Breast epithelium (tissue), 4 donors: ENCODE measurements at regions not wholly inside any gene's neighbourhood (a gene's known extent, or its start where the extent isn't known, plus 50 kb on each side); places are given as distances from the start of the nearest gene placed in this dataset.

Experiments used
- DNase-seq, 2 donors: peaks; one replicate each; pipeline ENCODE4 v3.0.0-alpha.2; 2019; ENCODE audit warnings: low spot score in 2 of 2
- H3K27ac ChIP-seq, 2 donors: fragments of 200-600 bp; sonication (generic) in 1 of 2; one replicate each; pipeline ENCODE4 v1.5.1; 2016 to 2019; ENCODE audit warnings: mild to moderate bottlenecking in 1 of 2
- H3K27me3 ChIP-seq, 2 donors: fragments of 200-600 bp; sonication (generic) in 1 of 2; one replicate each; pipeline versions ENCODE4 v1.5.1 to v1.6.0; 2017 to 2019; ENCODE audit warnings: control low read depth in 1 of 2, mild to moderate bottlenecking in 1 of 2
- H3K36me3 ChIP-seq: fragments of 200-600 bp; one replicate; pipeline ENCODE4 v1.5.1; 2019
- H3K4me1 ChIP-seq, 2 donors: fragments of 200-600 bp; sonication (generic); one replicate each; pipeline ENCODE4 v1.5.1; 2016 to 2019; ENCODE audit warnings: control low read depth in 1 of 2
- H3K4me3 ChIP-seq, 3 donors: fragments of 200-600 bp; sonication (generic); 1 replicate in 2 of 3; 2 replicates in 1 of 3; pipeline ENCODE4 v1.5.1; 2016 to 2019; ENCODE audit warnings: mild to moderate bottlenecking in 3 of 3, moderate library complexity in 2 of 3
- H3K9me3 ChIP-seq, 2 donors: fragments of 200-600 bp; sonication (generic) in 1 of 2; one replicate each; pipeline ENCODE4 v1.5.1; 2016 to 2019; ENCODE audit warnings: control low read depth in 1 of 2
- POLR2A ChIP-seq: fragments of 450-650 bp; IDR thresholded peaks from one replicate; pipeline ENCODE4 v1.6.1; 2016; ENCODE audit warnings: antibody characterized with exemption, mild to moderate bottlenecking, moderate library complexity
- POLR2AphosphoS5 ChIP-seq, 3 donors: sonication (generic); formaldehyde crosslinking; IDR thresholded peaks; one replicate each; pipeline ENCODE4 v1.6.1; 2017; ENCODE audit warnings: antibody characterized with exemption in 3 of 3
- intact Hi-C: fragments of 100-400 bp; cut with DNase I; formaldehyde crosslinking; loops from one replicate; pipeline ENCODE4 v1.15.1; 2023; ENCODE audit warnings: low total_unique reads
- TF ChIP-seq, protein P1 (sequence below), 3 donors: fragments of 450-650 bp; IDR thresholded peaks; one replicate each; pipeline ENCODE4 v1.5.1; 2016 to 2017; ENCODE audit warnings: antibody characterized with exemption in 3 of 3, mild to moderate bottlenecking in 3 of 3, moderate library complexity in 3 of 3

DNA sequence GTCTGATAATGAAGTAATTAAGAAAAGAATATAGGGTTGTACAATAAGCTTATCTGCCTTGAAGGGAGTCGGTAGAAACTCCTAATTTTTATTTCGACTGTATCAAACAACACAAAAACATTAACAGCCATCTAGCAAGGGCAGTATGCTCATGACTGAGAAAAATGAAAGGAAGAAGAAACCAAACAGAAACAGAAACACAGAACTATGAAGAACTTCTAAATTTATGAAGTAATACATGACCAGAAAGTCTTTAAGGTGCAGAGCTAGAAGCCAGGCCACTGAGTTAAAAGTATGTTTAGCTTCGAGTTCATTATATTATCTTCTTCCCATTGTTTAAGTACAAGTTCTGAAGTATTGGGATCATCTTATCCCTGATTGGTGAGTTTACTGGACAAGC is 367.3 kb upstream of the C9orf72 start:
- Histone ChIP-seq H3K4me1 (no peaks in the 10 kb centered on the region), H3K4me3 (no peak overlapping the region), H3K9me3 (no peaks in the 10 kb centered on the region), H3K27ac (no peak overlapping the region), H3K27me3 (no peaks in the 10 kb centered on the region), H3K36me3 (no peaks in the 10 kb centered on the region)
- DNase-seq: no peak
- TF ChIP-seq, protein P1, sequence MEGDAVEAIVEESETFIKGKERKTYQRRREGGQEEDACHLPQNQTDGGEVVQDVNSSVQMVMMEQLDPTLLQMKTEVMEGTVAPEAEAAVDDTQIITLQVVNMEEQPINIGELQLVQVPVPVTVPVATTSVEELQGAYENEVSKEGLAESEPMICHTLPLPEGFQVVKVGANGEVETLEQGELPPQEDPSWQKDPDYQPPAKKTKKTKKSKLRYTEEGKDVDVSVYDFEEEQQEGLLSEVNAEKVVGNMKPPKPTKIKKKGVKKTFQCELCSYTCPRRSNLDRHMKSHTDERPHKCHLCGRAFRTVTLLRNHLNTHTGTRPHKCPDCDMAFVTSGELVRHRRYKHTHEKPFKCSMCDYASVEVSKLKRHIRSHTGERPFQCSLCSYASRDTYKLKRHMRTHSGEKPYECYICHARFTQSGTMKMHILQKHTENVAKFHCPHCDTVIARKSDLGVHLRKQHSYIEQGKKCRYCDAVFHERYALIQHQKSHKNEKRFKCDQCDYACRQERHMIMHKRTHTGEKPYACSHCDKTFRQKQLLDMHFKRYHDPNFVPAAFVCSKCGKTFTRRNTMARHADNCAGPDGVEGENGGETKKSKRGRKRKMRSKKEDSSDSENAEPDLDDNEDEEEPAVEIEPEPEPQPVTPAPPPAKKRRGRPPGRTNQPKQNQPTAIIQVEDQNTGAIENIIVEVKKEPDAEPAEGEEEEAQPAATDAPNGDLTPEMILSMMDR (IDR thresholded peaks at IDR 0.05): no peak
- TF ChIP-seq POLR2A: no peak
- no peak for TF ChIP-seq POLR2AphosphoS5 (IDR thresholded peaks at IDR 0.05)
- intact Hi-C loops: no loop called here

DNA sequence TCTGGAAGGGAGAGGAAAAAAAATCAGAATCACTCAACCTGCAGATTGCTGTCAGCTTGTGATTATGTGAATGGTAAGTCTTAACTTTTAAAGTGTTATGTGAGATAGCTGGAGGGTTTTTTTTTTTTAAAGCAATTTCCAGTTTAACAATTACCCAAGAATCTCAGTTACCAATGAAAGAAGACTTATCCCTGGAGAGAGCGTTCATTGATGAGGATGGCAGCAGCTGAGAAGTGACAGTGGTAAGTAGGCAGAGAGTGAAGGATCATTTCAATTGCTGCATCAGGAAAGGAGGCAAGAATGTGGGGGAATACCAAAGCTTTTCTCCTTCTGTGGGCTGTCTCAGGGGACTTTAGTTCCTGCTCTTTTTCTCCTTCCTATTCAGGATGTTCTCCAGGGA is 370.2 kb upstream of the C9orf72 start:
- intact Hi-C loops: no loop called here
- no peaks in the 10 kb centered on the region for H3K36me3 ChIP-seq
- no peak for TF ChIP-seq POLR2A
- TF ChIP-seq, protein P1 (IDR thresholded peaks at IDR 0.05): no peak
- no peak for TF ChIP-seq POLR2AphosphoS5 (IDR thresholded peaks at IDR 0.05)
- H3K27ac ChIP-seq: no peak overlapping the region
- no peaks in the 10 kb centered on the region for H3K9me3 ChIP-seq
- no peak overlapping the region for H3K4me3 ChIP-seq
- no peaks in the 10 kb centered on the region for H3K4me1 ChIP-seq
- DNase-seq: no peak
- no peaks in the 10 kb centered on the region for H3K27me3 ChIP-seq

DNA sequence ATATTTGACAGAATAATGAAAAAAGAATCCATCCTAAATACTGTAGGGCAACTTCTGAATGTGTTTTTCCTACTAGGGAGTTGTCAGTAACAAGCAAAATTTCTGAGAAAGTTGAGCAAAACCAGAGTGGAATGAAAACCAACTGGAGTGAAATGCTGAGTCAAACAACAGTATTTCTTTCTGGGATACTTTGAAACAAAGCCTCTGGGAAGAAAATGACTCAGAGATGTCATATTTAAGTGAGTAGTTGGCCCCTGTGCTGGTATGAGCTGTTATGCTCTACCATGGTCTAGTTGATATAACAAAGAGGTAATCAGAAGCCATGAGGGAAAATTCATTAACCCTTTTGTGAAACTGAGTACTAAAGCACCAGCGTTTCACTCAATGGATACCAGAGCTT is 372.1 kb upstream of the C9orf72 start:
- H3K4me1 ChIP-seq: no peaks in the 10 kb centered on the region
- H3K27me3 ChIP-seq: no peaks in the 10 kb centered on the region
- intact Hi-C loops: no loop called here
- H3K4me3 ChIP-seq: no peak overlapping the region
- no peak overlapping the region for H3K27ac ChIP-seq
- H3K36me3 ChIP-seq: no peaks in the 10 kb centered on the region
- DNase-seq: no peak
- TF ChIP-seq, protein P1 (IDR thresholded peaks at IDR 0.05): no peak
- no peak for TF ChIP-seq POLR2AphosphoS5 (IDR thresholded peaks at IDR 0.05)
- no peak for TF ChIP-seq POLR2A
- H3K9me3 ChIP-seq: no peaks in the 10 kb centered on the region

DNA sequence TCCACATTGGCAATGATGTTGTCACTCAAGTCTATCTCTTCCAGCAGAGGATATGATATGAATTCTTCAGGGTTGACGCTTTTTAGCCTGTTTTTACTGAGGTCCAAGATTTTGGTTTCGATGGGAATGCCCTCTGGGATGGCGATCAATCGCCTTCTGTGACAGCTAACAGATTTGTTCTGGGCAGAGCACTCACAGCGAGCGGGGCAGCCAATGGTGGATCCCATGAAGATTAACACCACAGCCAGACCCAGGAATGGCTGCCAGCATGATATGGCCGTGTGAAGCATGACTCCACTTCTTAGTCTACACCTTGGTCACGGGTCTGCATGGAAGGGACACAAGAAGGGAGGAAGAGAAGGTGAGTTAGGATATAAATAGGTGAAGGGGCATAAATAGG is 377.1 kb upstream of the C9orf72 start:
- intact Hi-C loops: no loop called here
- Histone ChIP-seq H3K36me3 (no peaks in the 10 kb centered on the region), H3K9me3 (no peaks in the 10 kb centered on the region), H3K27me3 (no peaks in the 10 kb centered on the region), H3K4me1 (no peaks in the 10 kb centered on the region), H3K4me3 (no peak overlapping the region), H3K27ac (no peak overlapping the region)
- TF ChIP-seq, protein P1 (IDR thresholded peaks at IDR 0.05): no peak
- no peak for TF ChIP-seq POLR2AphosphoS5 (IDR thresholded peaks at IDR 0.05)
- no peak for TF ChIP-seq POLR2A
- DNase-seq: no peak

DNA sequence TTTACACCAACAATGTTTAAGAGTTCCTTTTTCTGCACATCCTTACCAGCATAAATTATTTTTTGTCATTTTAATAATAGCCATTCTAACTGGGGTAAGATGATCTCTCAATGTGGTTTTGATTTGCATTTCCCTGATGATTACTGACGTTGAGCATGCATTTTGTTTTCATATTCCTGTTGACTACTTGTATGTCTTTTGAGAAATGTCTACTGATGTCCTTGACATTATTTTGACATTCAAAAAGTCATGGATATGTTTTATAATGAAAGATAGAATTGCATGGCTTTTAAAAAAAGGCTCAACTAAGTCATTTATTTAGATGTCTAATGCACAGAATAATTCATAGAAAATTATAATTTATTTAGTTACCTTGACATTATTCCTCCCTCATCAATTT is 381.6 kb upstream of the C9orf72 start:
- H3K9me3 ChIP-seq: no peaks in the 10 kb centered on the region
- H3K4me3 ChIP-seq: no peak overlapping the region
- no peaks in the 10 kb centered on the region for H3K27me3 ChIP-seq
- no peaks in the 10 kb centered on the region for H3K4me1 ChIP-seq
- H3K36me3 ChIP-seq: no peaks in the 10 kb centered on the region
- intact Hi-C loops: no loop called here
- TF ChIP-seq POLR2AphosphoS5 (IDR thresholded peaks at IDR 0.05) (no peak), POLR2A (no peak)
- TF ChIP-seq, protein P1 (IDR thresholded peaks at IDR 0.05): no peak
- DNase-seq: no peak
- H3K27ac ChIP-seq: no peak overlapping the region
